GM12864 (cell line): ENCODE measurements at regions not wholly inside any gene's neighbourhood (a gene's known extent, or its start where the extent isn't known, plus 50 kb on each side); places are given as distances from the start of the nearest gene placed in this dataset.

ENCODE experiments used
- DNase-seq: peaks from one replicate; pipeline ENCODE4 v3.0.0-alpha.2; 2011; ENCODE audit warnings: low read depth
- H3K4me3 ChIP-seq: 2 replicates; pipeline ENCODE4 v1.5.1; 2011; ENCODE audit warnings: mild to moderate bottlenecking, low read depth, low read length, control low read depth
- CTCF ChIP-seq: IDR thresholded peaks from 2 replicates; pipeline ENCODE4 v1.5.1; 2011; ENCODE audit warnings: low read depth, mild to moderate bottlenecking, moderate library complexity, low read length, control low read depth, inconsistent platforms; ENCODE audit errors: missing control alignments

GRCh38 chr15:95304947-95305400, 1025.5 kb upstream of the NR2F2 start:
- no peak overlapping the region for H3K4me3 ChIP-seq
- TF ChIP-seq CTCF = no peak
- DNase-seq = no peak

- no peak for DNase-seq
- TF ChIP-seq CTCF = no peak
Measured at GRCh38 chr15:95307115-95307514, 1023.4 kb upstream of the NR2F2 start.

GRCh38 chr15:95319242-95319641, 1011.3 kb upstream of the NR2F2 start:
- no peak overlapping the region for H3K4me3 ChIP-seq
- TF ChIP-seq CTCF = no peak
- no peak for DNase-seq

More at GRCh38 chr15:95307115-95307514, 1023.4 kb upstream of the NR2F2 start:
- H3K4me3 ChIP-seq = no peak overlapping the region

- no peak for DNase-seq
- H3K4me3 ChIP-seq = no peak overlapping the region
- TF ChIP-seq CTCF = no peak
Measured at GRCh38 chr15:95323796-95324195, 1006.7 kb upstream of the NR2F2 start.

- H3K4me3 ChIP-seq = no peak overlapping the region
- DNase-seq = no peak
- TF ChIP-seq CTCF = no peak
Measured at GRCh38 chr15:95324656-95325055, 1005.8 kb upstream of the NR2F2 start.

- no peak for DNase-seq
- TF ChIP-seq CTCF = no peak
- H3K4me3 ChIP-seq = no peak overlapping the region
Measured at GRCh38 chr15:95325763-95326404, 1004.6 kb upstream of the NR2F2 start.
